A549 (cell line): ENCODE measurements at regions not wholly inside any gene's neighbourhood (a gene's known extent, or its start where the extent isn't known, plus 50 kb on each side); places are given as distances from the start of the nearest gene placed in this dataset.

Experiments used
- CHD2 ChIP-seq: fragments of 150-350 bp; IDR thresholded peaks from 2 replicates; pipeline ENCODE4 v1.6.1; 2014; ENCODE audit warnings: low read length; ENCODE audit not compliant: partially characterized antibody
- EP300 ChIP-seq, 2 experiments: fragments of >200 bp; sonication (Bioruptor Twin); formaldehyde crosslinking; IDR thresholded peaks; 2 replicates in 1 of 2; 3 replicates in 1 of 2; pipeline ENCODE4 v1.6.1; 2016 to 2017
- FOSB ChIP-seq: fragments of 250-450 bp; sonication (Bioruptor Pico); IDR thresholded peaks from 2 replicates; pipeline ENCODE4 v1.5.0; 2020; ENCODE audit warnings: mild to moderate bottlenecking, moderate library complexity
- HDAC2 ChIP-seq: fragments of 200-600 bp; sonication (generic); IDR thresholded peaks from 2 replicates; pipeline ENCODE4 v1.6.1; 2016
- KDM1A ChIP-seq: fragments of 200-600 bp; sonication (generic); IDR thresholded peaks from 2 replicates; pipeline ENCODE4 v1.6.1; 2016; ENCODE audit warnings: low read depth, mild to moderate bottlenecking
- POLR2A ChIP-seq: IDR thresholded peaks from 2 replicates; pipeline ENCODE4 v1.6.1; 2012; ENCODE audit warnings: mild to moderate bottlenecking, low read length
- RAD21 ChIP-seq, 2 experiments: fragments of >200 bp in 1 of 2; sonication (Bioruptor Twin) in 1 of 2; formaldehyde crosslinking in 1 of 2; IDR thresholded peaks in 1 of 2; conservative IDR thresholded peaks in 1 of 2; 2 replicates in 1 of 2; 3 replicates in 1 of 2; pipeline ENCODE4 v1.6.1; 2012 to 2018; ENCODE audit warnings: inconsistent platforms in 1 of 2
- SREBF2 ChIP-seq: fragments of 450-650 bp; IDR thresholded peaks from 2 replicates; pipeline ENCODE4 v1.6.1; 2014; ENCODE audit warnings: mild to moderate bottlenecking, moderate library complexity
- TF ChIP-seq, protein P1 (sequence below): fragments of >200 bp; sonication (Bioruptor Twin); formaldehyde crosslinking; IDR thresholded peaks from 3 replicates; pipeline ENCODE4 v1.5.1; 2016
- TF ChIP-seq, protein P2 (sequence below): fragments of 150-350 bp; IDR thresholded peaks from 2 replicates; pipeline ENCODE4 v1.6.1; 2014; ENCODE audit warnings: low read depth, mild to moderate bottlenecking, low read length

DNA sequence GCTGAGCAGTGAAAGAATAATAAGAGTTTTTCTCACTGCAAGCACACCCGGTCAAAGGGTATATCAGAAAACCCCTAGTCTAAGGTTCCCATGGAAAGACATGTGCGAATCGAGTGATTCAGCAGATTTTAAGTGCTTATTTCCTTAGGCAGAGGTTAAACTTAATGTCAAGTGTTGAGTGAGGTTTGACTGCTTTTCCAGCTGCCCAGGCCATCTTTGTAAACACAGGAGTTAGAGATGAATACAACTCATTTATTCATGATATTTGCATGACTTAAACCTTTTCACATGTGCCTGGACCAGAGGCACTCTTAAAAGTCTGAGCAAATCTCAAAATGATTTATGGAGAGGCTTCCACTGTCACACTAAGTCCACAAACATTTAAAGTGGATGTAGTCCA, 137.8 kb upstream of the RGMB start:
- no peak for TF ChIP-seq RAD21 (conservative IDR thresholded peaks at IDR 0.05 in 1 of 2, IDR thresholded peaks at IDR 0.05 in 1 of 2)
- no peak for TF ChIP-seq SREBF2
- no peak for TF ChIP-seq EP300 (IDR thresholded peaks at IDR 0.05)
- TF ChIP-seq POLR2A: no peak
- TF ChIP-seq, protein P1, sequence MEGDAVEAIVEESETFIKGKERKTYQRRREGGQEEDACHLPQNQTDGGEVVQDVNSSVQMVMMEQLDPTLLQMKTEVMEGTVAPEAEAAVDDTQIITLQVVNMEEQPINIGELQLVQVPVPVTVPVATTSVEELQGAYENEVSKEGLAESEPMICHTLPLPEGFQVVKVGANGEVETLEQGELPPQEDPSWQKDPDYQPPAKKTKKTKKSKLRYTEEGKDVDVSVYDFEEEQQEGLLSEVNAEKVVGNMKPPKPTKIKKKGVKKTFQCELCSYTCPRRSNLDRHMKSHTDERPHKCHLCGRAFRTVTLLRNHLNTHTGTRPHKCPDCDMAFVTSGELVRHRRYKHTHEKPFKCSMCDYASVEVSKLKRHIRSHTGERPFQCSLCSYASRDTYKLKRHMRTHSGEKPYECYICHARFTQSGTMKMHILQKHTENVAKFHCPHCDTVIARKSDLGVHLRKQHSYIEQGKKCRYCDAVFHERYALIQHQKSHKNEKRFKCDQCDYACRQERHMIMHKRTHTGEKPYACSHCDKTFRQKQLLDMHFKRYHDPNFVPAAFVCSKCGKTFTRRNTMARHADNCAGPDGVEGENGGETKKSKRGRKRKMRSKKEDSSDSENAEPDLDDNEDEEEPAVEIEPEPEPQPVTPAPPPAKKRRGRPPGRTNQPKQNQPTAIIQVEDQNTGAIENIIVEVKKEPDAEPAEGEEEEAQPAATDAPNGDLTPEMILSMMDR: no peak
- TF ChIP-seq, protein P2, sequence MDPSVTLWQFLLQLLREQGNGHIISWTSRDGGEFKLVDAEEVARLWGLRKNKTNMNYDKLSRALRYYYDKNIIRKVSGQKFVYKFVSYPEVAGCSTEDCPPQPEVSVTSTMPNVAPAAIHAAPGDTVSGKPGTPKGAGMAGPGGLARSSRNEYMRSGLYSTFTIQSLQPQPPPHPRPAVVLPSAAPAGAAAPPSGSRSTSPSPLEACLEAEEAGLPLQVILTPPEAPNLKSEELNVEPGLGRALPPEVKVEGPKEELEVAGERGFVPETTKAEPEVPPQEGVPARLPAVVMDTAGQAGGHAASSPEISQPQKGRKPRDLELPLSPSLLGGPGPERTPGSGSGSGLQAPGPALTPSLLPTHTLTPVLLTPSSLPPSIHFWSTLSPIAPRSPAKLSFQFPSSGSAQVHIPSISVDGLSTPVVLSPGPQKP: no peak
- TF ChIP-seq KDM1A: no peak
- TF ChIP-seq FOSB (CRISPR knock-in tag): no peak
- TF ChIP-seq HDAC2: no peak
- TF ChIP-seq CHD2: no peak
